Lung (tissue), 11 donors: ENCODE measurements at regions not wholly inside any gene's neighbourhood (a gene's known extent, or its start where the extent isn't known, plus 50 kb on each side); places are given as distances from the start of the nearest gene placed in this dataset.

Source experiments
- ATAC-seq: fragments of 200-7000 bp; cut with Tn5 transposase; one replicate; pipeline ENCODE4 v1.9.1; 2020; ENCODE audit warnings: moderate number of reproducible peaks; ENCODE audit not compliant: insufficient read depth, low FRiP score
- DNase-seq, 3 donors: peaks; one replicate each; pipeline ENCODE4 v3.0.0-alpha.2; 2013 to 2017
- H3K27ac ChIP-seq, 2 donors: one replicate each; pipeline ENCODE4 v1.5.1; 2013; ENCODE audit warnings: mild to moderate bottlenecking in 2 of 2, moderate library complexity in 2 of 2, control low read depth in 1 of 2, inconsistent platforms in 1 of 2, low read depth in 1 of 2, low read length in 1 of 2
- H3K27me3 ChIP-seq, 3 donors: one replicate each; pipeline ENCODE4 v1.5.1; 2013; ENCODE audit warnings: low read length in 2 of 3; ENCODE audit not compliant: control insufficient read depth in 3 of 3, insufficient read depth in 3 of 3
- H3K36me3 ChIP-seq, 4 donors: one replicate each; pipeline ENCODE4 v1.5.1; 2013; ENCODE audit warnings: low read length in 4 of 4, mild to moderate bottlenecking in 1 of 4, moderate library complexity in 1 of 4; ENCODE audit not compliant: control insufficient read depth in 4 of 4, insufficient read depth in 4 of 4
- H3K4me1 ChIP-seq, 5 donors: one replicate each; pipeline ENCODE4 v1.5.1; 2013; ENCODE audit warnings: low read length in 5 of 5, mild to moderate bottlenecking in 2 of 5, moderate library complexity in 1 of 5; ENCODE audit not compliant: control insufficient read depth in 5 of 5, insufficient read depth in 5 of 5
- H3K4me3 ChIP-seq: one replicate; pipeline ENCODE4 v1.5.1; 2013; ENCODE audit warnings: mild to moderate bottlenecking, control low read depth, moderate library complexity
- H3K9ac ChIP-seq, 2 donors: one replicate each; pipeline ENCODE4 v1.5.1; 2013; ENCODE audit warnings: low read length in 2 of 2, control low read depth in 1 of 2; ENCODE audit not compliant: insufficient read depth in 1 of 2
- H3K9me3 ChIP-seq, 4 donors: one replicate each; pipeline ENCODE4 v1.5.1; 2013; ENCODE audit warnings: low read length in 3 of 4, mild to moderate bottlenecking in 1 of 4, moderate library complexity in 1 of 4; ENCODE audit not compliant: control insufficient read depth in 4 of 4, insufficient read depth in 3 of 4
- WGBS, 2 donors: extraction: QIAGEN DNeasy Blood & Tissue Kit; methylation state at CpG; one replicate each; pipeline ENCODE4 v1.1.7; 2013; 5-methylcytosine and 5-hydroxymethylcytosine counted together
- TF ChIP-seq, protein P1 (sequence below): IDR thresholded peaks from 2 replicates; pipeline ENCODE4 v1.5.1; 2012; ENCODE audit warnings: mild to moderate bottlenecking; ENCODE audit errors: control extremely low read depth, extremely low read depth
- donor health status: control.
- donor health status: control.
- donor health status: Bipolar disorder and iron deficiency.
- donor health status: healthy.
- donor health status: DM: yes; HTN: yes; CAD: no.

- no peaks in the 10 kb centered on the region for H3K4me1 ChIP-seq
- no peak overlapping the region for H3K27ac ChIP-seq
- TF ChIP-seq, protein P1, sequence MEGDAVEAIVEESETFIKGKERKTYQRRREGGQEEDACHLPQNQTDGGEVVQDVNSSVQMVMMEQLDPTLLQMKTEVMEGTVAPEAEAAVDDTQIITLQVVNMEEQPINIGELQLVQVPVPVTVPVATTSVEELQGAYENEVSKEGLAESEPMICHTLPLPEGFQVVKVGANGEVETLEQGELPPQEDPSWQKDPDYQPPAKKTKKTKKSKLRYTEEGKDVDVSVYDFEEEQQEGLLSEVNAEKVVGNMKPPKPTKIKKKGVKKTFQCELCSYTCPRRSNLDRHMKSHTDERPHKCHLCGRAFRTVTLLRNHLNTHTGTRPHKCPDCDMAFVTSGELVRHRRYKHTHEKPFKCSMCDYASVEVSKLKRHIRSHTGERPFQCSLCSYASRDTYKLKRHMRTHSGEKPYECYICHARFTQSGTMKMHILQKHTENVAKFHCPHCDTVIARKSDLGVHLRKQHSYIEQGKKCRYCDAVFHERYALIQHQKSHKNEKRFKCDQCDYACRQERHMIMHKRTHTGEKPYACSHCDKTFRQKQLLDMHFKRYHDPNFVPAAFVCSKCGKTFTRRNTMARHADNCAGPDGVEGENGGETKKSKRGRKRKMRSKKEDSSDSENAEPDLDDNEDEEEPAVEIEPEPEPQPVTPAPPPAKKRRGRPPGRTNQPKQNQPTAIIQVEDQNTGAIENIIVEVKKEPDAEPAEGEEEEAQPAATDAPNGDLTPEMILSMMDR = no peak
- no peak overlapping the region for H3K4me3 ChIP-seq
- no peaks in the 10 kb centered on the region for H3K9me3 ChIP-seq
- DNase-seq (no peak), ATAC-seq (no peak)
- H3K27me3 ChIP-seq = no peaks in the 10 kb centered on the region
- no peaks in the 10 kb centered on the region for H3K36me3 ChIP-seq
- H3K9ac ChIP-seq = no peak overlapping the region
Observed at GRCh38 chr2:184304006-184304405, 294.3 kb upstream of the ZNF804A start.

DNA sequence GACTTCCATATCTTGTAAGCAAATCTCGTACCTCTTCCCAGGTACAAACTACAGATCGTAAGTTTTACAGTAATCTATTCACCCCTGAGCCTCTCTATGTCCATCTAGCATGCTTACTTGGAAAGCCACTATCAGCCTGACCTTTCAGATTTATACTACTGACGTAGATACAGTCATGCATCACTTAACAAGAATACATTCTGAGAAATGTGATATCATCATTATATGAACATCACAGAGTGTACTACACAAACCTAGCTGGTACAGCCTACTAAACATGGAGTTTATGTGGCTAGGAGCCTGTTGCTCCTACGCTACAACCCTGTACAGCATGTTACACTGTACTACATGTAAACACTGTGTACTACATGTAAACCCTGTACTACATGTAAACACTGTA, 293.2 kb upstream of the ZNF804A start:
- H3K27me3 ChIP-seq = no peaks in the 10 kb centered on the region
- H3K9me3 ChIP-seq = no peaks in the 10 kb centered on the region
- H3K36me3 ChIP-seq = no peaks in the 10 kb centered on the region
- no peak overlapping the region for H3K9ac ChIP-seq
- no peak overlapping the region for H3K4me3 ChIP-seq
- no peaks in the 10 kb centered on the region for H3K4me1 ChIP-seq
- whole genome bisulfite sequencing, 2 donors = 76 to 85% methylated on average over 4 of the region's 4 CpGs
- no peak overlapping the region for H3K27ac ChIP-seq
- TF ChIP-seq, protein P1 = no peak
- no peak for DNase-seq
- ATAC-seq = no peak

- Histone ChIP-seq H3K27ac (no peak overlapping the region), H3K27me3 (no peaks in the 10 kb centered on the region), H3K4me1 (no peaks in the 10 kb centered on the region), H3K9ac (no peak overlapping the region), H3K4me3 (no peak overlapping the region), H3K9me3 (no peaks in the 10 kb centered on the region), H3K36me3 (no peaks in the 10 kb centered on the region)
- 69 to 87% methylated on average over 1 of the region's 1 CpG for WGBS, 2 donors
- DNase-seq (no peak), ATAC-seq (no peak)
- TF ChIP-seq, protein P1 = no peak
Observed at GRCh38 chr2:184308706-184309105, 289.6 kb upstream of the ZNF804A start.

- 82 to 85% methylated on average over 7 of the region's 7 CpGs for WGBS, 2 donors
- no peaks in the 10 kb centered on the region for H3K36me3 ChIP-seq
- no peaks in the 10 kb centered on the region for H3K27me3 ChIP-seq
- H3K4me3 ChIP-seq = no peak overlapping the region
- no peak overlapping the region for H3K9ac ChIP-seq
- DNase-seq (no peak), ATAC-seq (no peak)
- H3K4me1 ChIP-seq = no peaks in the 10 kb centered on the region
- TF ChIP-seq, protein P1 = no peak
- no peaks in the 10 kb centered on the region for H3K9me3 ChIP-seq
- no peak overlapping the region for H3K27ac ChIP-seq
Observed at GRCh38 chr2:184312970-184313369, 285.4 kb upstream of the ZNF804A start.
